ENCODE measurements at regions not wholly inside any gene's neighbourhood (a gene's known extent, or its start where the extent isn't known, plus 50 kb on each side); places are given as distances from the start of the nearest gene placed in this dataset.

DNA sequence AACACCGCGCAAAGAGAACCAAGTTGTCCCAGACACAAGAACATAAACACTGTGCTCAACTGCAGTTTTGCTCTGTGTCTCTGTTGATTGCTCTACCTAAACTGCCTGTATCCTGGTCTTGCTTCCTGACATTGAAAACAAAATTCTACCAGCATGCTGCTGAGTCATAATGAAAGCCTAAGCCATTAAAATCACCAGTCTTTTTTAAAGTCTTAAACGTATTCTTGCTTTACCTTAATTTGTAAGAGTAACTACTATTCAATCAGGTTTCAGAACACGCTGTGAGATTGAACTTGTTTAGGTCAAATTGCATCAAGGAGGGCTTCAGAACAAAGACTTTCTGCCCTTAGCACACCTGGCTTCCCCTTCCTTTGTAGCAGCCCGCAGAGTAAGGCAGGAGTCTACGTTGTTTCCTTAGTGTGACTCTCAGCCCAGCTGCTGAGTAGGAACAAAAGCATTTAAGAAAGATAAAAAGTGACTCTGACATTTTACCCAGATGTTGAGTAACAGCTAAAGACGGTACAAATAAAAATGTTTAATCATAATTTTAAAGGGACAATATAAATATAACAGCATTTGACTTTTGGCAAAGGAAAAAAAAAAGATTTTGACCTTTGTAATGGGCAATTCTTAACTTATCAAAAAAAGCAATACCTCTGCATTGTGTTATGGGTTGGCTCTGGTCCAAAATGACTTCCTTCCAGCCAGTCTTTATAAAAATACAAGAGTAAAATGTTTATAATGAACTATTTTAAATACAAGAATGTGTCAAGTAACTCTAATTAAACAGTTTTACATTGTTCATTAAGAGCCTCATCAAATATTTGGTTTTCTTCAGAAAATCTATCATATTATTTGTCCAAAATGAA is 186.9 kb upstream of the ADGRL4 start:
- Histone ChIP-seq H4K91ac (ENCODE audit: low read length) (no peak overlapping the region), H3K79me1 (replicated peaks; ENCODE audit: low read length, poor library complexity, severe bottlenecking) (no peaks in the 10 kb centered on the region), H2AFZ (ENCODE audit: low read depth, low read length) (no peak overlapping the region), H2AK5ac (ENCODE audit: low read length, severe bottlenecking) (no peak overlapping the region), H4K8ac (ENCODE audit: low read length) (no peak overlapping the region), H2BK5ac (ENCODE audit: low read depth, low read length, poor library complexity, severe bottlenecking) (no peak overlapping the region), H3K9me3 (ENCODE audit: control insufficient read depth, low read length) (no peaks in the 10 kb centered on the region), H3K27me3 (ENCODE audit: control insufficient read depth in 1 of 2, insufficient read depth in 1 of 2, low read length in 2 of 2) (no peaks in the 10 kb centered on the region), H3K4me2 (ENCODE audit: low read length, poor library complexity, severe bottlenecking) (peak overlapping the region; percentile 18), H3K27ac (ENCODE audit: low read length, poor library complexity, severe bottlenecking) (peak overlapping the region; percentile 77), H3K36me3 (ENCODE audit: control insufficient read depth in 1 of 2, insufficient read depth in 2 of 2, low read depth in 1 of 2, low read length in 2 of 2) (no peaks in the 10 kb centered on the region), H2BK15ac (ENCODE audit: low read depth, poor library complexity, severe bottlenecking) (no peak overlapping the region), H2BK120ac (ENCODE audit: low read depth, low read length) (no peak overlapping the region), H3K4me1 (ENCODE audit: control insufficient read depth, insufficient read depth, low read depth, low read length) (peaks cover 4% of the 10 kb centered on the region), H3K18ac (ENCODE audit: low read depth in 1 of 2, low read length in 2 of 2) (peak overlapping the region in 1 of 2 experiments; percentile 90), H3K9ac (ENCODE audit: low read length) (peak overlapping the region; percentile 42), H3K14ac (ENCODE audit: low read length in 2 of 2) (no peak overlapping the region), H3K4ac (ENCODE audit: low read depth in 1 of 2, low read length in 2 of 2) (peak overlapping the region in 1 of 2 experiments; percentile 77), H3K4me3 (ENCODE audit: insufficient read depth in 1 of 2, low read depth in 1 of 2, low read length in 2 of 2) (peak overlapping the region in 1 of 2 experiments; percentile 28), H2BK12ac (ENCODE audit: low read length in 2 of 2) (peak overlapping the region; percentile 69 to 75), H3K23ac (ENCODE audit: low read length in 2 of 2) (no peak overlapping the region)
- 42% methylated on average over 4 of the region's 7 CpGs for WGBS
- peak; percentile 43 for DNase-seq

DNA sequence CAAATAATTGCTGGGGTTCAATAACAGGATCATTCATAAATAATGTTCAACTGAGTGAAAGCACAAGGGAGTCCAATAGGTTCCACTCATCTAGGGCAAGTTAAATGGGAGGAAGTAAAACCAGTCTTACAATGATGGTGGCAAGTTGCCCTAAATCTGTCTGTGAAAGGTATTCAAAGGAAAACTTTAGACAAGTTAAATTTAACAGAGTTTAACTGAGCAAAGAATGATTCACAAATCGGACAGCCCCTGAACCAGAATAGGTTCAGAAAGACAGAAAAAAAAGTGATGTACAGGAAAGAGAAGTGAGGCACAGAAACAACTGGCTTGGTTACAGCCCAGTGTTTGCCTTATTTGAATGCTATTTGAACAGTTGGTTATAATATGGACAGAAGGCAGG is 183.5 kb upstream of the ADGRL4 start:
- Histone ChIP-seq H3K4me1 (ENCODE audit: control insufficient read depth, insufficient read depth, low read depth, low read length) (peaks cover 4% of the 10 kb centered on the region), H2BK15ac (ENCODE audit: low read depth, poor library complexity, severe bottlenecking) (no peak overlapping the region), H3K79me1 (replicated peaks; ENCODE audit: low read length, poor library complexity, severe bottlenecking) (no peaks in the 10 kb centered on the region), H2BK120ac (ENCODE audit: low read depth, low read length) (no peak overlapping the region), H4K8ac (ENCODE audit: low read length) (no peak overlapping the region), H2BK12ac (ENCODE audit: low read length in 2 of 2) (no peak overlapping the region), H2AFZ (ENCODE audit: low read depth, low read length) (no peak overlapping the region), H3K9me3 (ENCODE audit: control insufficient read depth, low read length) (no peaks in the 10 kb centered on the region), H3K36me3 (ENCODE audit: control insufficient read depth in 1 of 2, insufficient read depth in 2 of 2, low read depth in 1 of 2, low read length in 2 of 2) (no peaks in the 10 kb centered on the region), H3K23ac (ENCODE audit: low read length in 2 of 2) (no peak overlapping the region), H3K4me2 (ENCODE audit: low read length, poor library complexity, severe bottlenecking) (no peak overlapping the region), H3K18ac (ENCODE audit: low read depth in 1 of 2, low read length in 2 of 2) (no peak overlapping the region), H3K27me3 (ENCODE audit: control insufficient read depth in 1 of 2, insufficient read depth in 1 of 2, low read length in 2 of 2) (no peaks in the 10 kb centered on the region), H3K27ac (ENCODE audit: low read length, poor library complexity, severe bottlenecking) (peak overlapping the region; percentile 24), H4K91ac (ENCODE audit: low read length) (no peak overlapping the region), H3K4ac (ENCODE audit: low read depth in 1 of 2, low read length in 2 of 2) (no peak overlapping the region), H2BK5ac (ENCODE audit: low read depth, low read length, poor library complexity, severe bottlenecking) (no peak overlapping the region), H3K4me3 (ENCODE audit: insufficient read depth in 1 of 2, low read depth in 1 of 2, low read length in 2 of 2) (no peak overlapping the region), H3K14ac (ENCODE audit: low read length in 2 of 2) (no peak overlapping the region), H2AK5ac (ENCODE audit: low read length, severe bottlenecking) (no peak overlapping the region), H3K9ac (ENCODE audit: low read length) (no peak overlapping the region)
- DNase-seq, result no peak
- 94% methylated on average over 1 of the region's 1 CpG for WGBS

DNA sequence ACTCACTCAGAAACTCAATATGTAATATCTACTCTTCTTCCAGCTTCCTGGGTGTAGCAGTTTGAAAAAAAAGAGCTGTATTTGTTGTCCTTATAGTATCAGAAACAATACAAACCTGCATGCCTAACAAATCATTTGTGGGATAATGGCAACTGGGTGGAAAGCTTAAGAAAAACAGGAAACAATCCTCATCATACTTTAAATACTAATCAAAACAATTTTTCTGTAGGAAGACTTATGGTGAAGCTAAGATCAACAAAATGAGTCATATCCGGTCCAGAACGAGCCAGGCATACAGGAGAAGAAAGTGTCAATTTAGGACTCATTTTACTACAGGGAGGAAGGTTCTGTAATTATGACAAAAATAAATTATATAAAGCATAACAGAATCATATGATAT is 181.8 kb upstream of the ADGRL4 start:
- no CpG with 5 or more reads among the region's 2 CpGs for WGBS
- Histone ChIP-seq H3K27me3 (ENCODE audit: control insufficient read depth in 1 of 2, insufficient read depth in 1 of 2, low read length in 2 of 2) (no peaks in the 10 kb centered on the region), H3K36me3 (ENCODE audit: control insufficient read depth in 1 of 2, insufficient read depth in 2 of 2, low read depth in 1 of 2, low read length in 2 of 2) (no peaks in the 10 kb centered on the region), H3K27ac (ENCODE audit: low read length, poor library complexity, severe bottlenecking) (no peak overlapping the region), H3K79me1 (replicated peaks; ENCODE audit: low read length, poor library complexity, severe bottlenecking) (no peaks in the 10 kb centered on the region), H3K9ac (ENCODE audit: low read length) (no peak overlapping the region), H2BK15ac (ENCODE audit: low read depth, poor library complexity, severe bottlenecking) (no peak overlapping the region), H4K8ac (ENCODE audit: low read length) (no peak overlapping the region), H3K4me2 (ENCODE audit: low read length, poor library complexity, severe bottlenecking) (no peak overlapping the region), H2BK120ac (ENCODE audit: low read depth, low read length) (no peak overlapping the region), H2BK12ac (ENCODE audit: low read length in 2 of 2) (no peak overlapping the region), H4K91ac (ENCODE audit: low read length) (no peak overlapping the region), H2BK5ac (ENCODE audit: low read depth, low read length, poor library complexity, severe bottlenecking) (no peak overlapping the region), H3K9me3 (ENCODE audit: control insufficient read depth, low read length) (no peaks in the 10 kb centered on the region), H2AFZ (ENCODE audit: low read depth, low read length) (no peak overlapping the region), H3K4me1 (ENCODE audit: control insufficient read depth, insufficient read depth, low read depth, low read length) (peaks cover 4% of the 10 kb centered on the region), H3K14ac (ENCODE audit: low read length in 2 of 2) (no peak overlapping the region), H3K4me3 (ENCODE audit: insufficient read depth in 1 of 2, low read depth in 1 of 2, low read length in 2 of 2) (no peak overlapping the region), H2AK5ac (ENCODE audit: low read length, severe bottlenecking) (no peak overlapping the region), H3K4ac (ENCODE audit: low read depth in 1 of 2, low read length in 2 of 2) (no peak overlapping the region), H3K18ac (ENCODE audit: low read depth in 1 of 2, low read length in 2 of 2) (no peak overlapping the region), H3K23ac (ENCODE audit: low read length in 2 of 2) (no peak overlapping the region)
- DNase-seq, result peak; percentile 59

DNA sequence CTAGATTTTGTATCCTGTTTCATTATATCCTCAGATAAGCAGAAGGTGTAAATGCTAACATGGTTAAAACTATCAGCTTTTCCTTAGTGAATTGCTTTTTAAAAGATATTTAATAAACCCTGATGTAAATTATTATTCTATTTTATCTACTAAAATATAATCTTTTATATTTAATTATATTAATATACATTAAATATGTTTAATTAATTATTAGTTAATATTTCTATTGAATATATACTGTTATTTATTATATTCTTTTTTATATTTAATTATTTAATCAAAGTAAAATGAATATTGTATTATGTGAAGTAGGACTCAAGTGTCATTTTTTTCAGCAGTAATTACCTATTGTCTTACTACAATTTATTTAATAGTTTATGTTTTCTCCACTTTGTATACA is 179.7 kb upstream of the ADGRL4 start:
- Histone ChIP-seq H3K9ac (ENCODE audit: low read length) (no peak overlapping the region), H3K4me3 (ENCODE audit: insufficient read depth in 1 of 2, low read depth in 1 of 2, low read length in 2 of 2) (no peak overlapping the region), H4K8ac (ENCODE audit: low read length) (no peak overlapping the region), H2BK15ac (ENCODE audit: low read depth, poor library complexity, severe bottlenecking) (no peak overlapping the region), H2BK12ac (ENCODE audit: low read length in 2 of 2) (no peak overlapping the region), H3K14ac (ENCODE audit: low read length in 2 of 2) (no peak overlapping the region), H3K4me2 (ENCODE audit: low read length, poor library complexity, severe bottlenecking) (no peak overlapping the region), H3K4ac (ENCODE audit: low read depth in 1 of 2, low read length in 2 of 2) (no peak overlapping the region), H4K91ac (ENCODE audit: low read length) (no peak overlapping the region), H2AK5ac (ENCODE audit: low read length, severe bottlenecking) (no peak overlapping the region), H3K27me3 (ENCODE audit: control insufficient read depth in 1 of 2, insufficient read depth in 1 of 2, low read length in 2 of 2) (no peaks in the 10 kb centered on the region), H3K27ac (ENCODE audit: low read length, poor library complexity, severe bottlenecking) (no peak overlapping the region), H3K4me1 (ENCODE audit: control insufficient read depth, insufficient read depth, low read depth, low read length) (peaks cover 4% of the 10 kb centered on the region), H3K36me3 (ENCODE audit: control insufficient read depth in 1 of 2, insufficient read depth in 2 of 2, low read depth in 1 of 2, low read length in 2 of 2) (no peaks in the 10 kb centered on the region), H3K18ac (ENCODE audit: low read depth in 1 of 2, low read length in 2 of 2) (no peak overlapping the region), H3K23ac (ENCODE audit: low read length in 2 of 2) (no peak overlapping the region), H3K79me1 (replicated peaks; ENCODE audit: low read length, poor library complexity, severe bottlenecking) (no peaks in the 10 kb centered on the region), H2BK5ac (ENCODE audit: low read depth, low read length, poor library complexity, severe bottlenecking) (no peak overlapping the region), H3K9me3 (ENCODE audit: control insufficient read depth, low read length) (no peaks in the 10 kb centered on the region), H2BK120ac (ENCODE audit: low read depth, low read length) (no peak overlapping the region), H2AFZ (ENCODE audit: low read depth, low read length) (no peak overlapping the region)
- no peak for DNase-seq

All from mesenchymal stem cell (in vitro differentiated cells and primary cell).